Activated CD4-positive, alpha-beta T cell treated with anti-CD3 and anti-CD28 coated beads for 1 hour (primary cell): ENCODE measurements at regions not wholly inside any gene's neighbourhood (a gene's known extent, or its start where the extent isn't known, plus 50 kb on each side); places are given as distances from the start of the nearest gene placed in this dataset.
"Not testable (repeated sequence)": the region's sequence is repeated elsewhere in the genome, so short reads cannot be mapped to it uniquely, and the experiment has no call there.

Experiments used
- DNase-seq: peaks from one replicate; pipeline ENCODE4 v3.0.0-alpha.2; 2020

DNA sequence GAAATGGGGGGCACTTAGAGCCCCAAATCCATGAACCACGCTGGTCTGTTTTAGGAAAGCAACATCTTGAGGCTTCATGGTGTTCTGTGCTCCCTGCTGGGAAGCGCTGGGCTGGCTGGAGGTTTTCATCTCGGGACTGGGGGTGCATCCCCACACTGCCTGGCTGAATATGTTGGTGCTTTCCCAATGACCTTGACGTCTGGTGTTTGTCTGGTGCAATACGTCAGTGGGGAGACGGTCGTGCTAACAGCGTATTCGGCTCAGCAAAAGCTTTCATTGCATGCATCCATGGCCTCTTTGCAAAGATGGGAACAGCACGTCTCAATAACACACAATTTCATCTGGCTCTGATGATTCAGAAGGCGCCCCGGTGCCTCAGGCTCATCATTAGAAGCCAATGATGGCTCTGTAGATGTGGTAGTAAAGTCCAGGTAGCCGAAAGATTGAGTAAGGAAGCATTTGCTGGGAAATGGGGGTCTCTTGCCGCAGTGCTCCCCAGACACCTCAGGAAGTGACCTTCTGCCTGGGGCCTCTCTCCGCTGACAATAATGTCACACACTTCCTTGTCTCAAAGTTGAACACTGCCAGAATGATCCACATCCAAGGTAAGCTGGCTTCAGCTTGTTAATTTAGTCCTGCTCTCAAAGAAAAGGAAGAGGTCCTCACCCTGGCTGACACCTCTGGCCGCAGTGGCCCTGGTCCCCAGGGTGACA, 97.7 kb downstream of the ING1 start:
- no peak for DNase-seq

DNA sequence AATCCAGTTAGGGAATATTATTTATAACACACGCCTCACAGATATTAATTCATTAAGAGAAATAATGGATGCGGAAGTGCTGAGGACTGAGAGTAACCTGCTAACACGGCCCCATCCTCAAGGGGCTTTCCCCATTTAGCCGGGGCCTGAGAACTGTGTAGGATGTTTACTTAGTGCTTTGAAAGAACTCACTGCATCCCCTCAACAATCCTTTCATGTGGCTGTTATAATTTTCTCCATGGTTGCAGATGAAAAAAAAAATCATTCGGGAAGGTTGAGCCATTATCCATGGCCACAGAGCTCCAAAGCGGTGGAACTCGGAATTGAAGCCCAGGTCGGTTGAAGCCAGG, 98.2 kb downstream of the ING1 start:
- no peak for DNase-seq

DNA sequence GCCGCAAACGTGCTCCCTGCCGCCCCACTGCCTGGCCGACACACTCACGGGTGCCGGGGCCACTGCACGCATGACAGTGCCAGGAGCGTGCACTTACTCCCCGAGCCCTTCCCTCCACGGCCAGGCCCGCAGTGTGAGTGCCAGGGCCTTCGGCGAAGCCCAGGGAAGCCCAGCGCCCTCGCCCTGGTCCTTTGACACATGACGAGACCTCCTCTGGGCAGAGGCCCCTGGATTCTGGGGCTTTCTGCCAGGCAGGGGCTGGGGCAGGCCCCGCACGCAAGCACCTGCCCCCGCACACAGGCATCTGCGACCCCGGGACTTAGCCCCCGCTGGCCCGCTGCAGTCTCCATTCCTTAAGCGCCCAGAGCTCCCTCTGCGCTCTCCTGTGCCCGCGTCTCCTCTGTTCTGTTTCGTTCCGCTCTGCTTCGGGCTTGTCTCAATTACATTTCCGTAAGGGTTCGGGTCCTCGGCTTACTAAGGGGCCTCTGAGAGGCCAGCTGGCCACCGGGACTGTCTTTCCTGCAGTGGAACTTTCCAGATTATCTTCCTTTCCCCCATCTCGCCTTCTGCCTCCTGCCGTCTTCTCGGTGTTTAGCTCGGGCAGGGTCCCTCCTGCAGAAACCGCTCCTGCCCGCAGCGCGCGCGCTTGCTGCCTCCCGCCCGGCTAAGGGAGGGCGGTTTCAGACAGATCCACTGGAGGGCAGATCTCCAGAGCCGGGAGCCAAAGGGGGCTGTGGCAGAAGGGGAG, 98.8 kb downstream of the ING1 start:
- DNase-seq: no peak

DNA sequence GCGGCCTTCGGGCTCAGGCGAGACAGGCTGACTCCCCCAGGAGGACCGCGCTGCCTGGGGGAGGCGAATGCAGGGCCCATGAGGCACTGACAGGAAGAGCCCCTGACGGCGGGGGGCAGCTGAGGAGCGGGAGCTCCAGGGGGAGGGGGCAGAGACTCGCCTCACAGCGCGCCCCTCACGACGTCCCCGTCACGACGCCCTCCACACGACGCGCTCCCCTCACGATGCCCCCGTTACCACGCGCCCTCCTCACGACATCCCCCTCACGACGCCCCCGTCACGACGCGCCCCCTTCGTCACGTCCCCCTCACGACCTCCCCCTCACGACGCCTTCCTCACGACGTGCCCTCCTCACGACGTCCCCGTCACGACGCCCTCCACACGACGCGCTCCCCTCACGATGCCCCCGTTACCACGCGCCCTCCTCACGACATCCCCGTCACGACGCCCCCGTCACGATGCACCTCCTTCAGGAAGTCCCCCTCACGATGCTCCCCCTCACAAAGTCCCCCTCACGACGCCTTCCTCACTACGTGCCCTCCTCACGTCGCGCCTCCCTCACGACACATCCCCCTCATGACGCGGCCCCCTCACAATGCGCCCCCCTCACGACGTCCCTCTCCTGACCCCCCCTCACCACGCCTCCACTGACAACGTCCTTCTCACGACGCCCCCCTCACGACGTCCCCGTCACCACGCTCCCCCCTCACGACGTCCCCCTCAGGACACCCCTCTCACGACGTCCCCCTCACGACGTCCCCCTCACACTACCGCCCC, 99.6 kb downstream of the ING1 start:
- no peak for DNase-seq

DNA sequence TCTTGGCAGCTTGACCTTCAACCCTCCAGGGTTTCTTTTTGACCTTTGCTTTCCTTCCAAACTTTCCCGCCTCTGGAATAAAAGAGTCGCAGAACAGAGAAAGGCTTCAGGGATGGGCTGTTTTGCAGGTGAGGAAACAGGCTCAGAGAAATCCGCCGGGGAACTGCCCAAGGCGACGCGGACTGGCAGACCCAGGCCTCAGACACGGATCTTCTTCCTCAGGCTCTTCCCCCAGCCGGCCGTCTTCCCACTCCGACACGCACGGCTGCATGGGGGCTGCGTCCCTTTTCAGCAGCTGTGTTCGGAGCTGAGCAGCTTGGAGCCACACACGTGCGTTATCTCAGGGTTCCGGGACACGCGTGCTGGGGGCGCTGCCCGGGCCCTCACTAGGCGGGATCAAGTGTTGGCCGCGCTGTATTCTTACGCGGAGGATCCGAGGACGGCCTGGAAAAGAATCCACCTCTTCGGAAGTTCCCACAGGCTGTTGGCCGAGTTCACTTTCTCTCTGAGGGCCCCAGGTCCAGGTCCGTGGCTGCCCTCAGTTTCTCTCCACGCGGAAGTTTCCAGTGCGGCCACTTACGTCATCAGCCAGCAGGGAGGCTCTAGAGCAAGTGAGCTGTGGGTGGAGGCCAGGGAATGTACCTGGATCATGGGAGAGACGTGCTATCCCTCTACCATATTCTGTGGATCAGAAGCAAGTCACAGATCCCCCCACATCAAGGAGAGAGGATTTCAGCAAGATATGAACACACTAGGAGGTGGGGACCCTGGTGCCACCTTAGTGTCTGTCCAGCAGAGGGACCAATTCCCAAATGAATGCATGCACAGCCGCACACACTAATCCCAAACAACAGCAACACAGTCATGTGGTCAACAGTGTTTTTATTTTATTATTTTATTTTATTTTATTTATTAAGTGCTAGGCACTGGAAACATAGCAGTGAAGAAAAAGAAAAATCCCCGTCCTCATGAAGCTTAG, 100.4 kb downstream of the ING1 start:
- DNase-seq: no peak

DNA sequence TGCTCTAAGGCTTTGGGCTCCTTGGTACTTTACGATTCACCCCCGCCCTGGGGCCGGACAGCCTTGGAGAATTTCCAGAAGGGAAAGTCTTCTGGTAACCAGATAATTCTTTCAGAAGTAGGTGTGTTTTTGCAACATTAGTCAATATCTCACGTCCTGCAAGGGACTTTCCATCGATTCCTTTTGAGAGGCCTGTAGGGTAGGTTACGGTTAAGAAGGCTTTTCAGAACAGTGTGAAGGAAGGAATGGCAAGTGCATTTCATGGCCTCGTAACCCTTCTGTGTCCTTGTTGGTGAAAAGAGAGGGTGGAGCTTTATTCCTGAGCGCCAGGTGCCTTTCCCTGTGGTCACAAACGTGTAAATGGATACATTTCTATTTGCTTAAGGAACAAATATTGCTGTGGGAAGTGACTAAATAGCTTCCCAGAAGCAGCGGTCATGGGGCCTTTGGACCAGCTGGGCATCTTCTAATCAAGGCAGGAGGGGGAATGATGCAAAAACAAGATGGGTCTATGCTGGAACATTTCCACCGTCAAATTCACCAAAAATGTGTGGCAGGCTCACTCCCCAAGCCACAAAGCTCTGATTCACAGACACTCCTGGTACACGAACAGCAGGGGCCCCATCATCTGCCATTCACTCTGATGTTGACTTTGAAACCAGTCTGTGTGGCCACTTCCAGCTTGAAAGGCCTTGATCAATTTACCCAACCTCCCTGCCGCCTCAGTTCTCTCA, 99.2 kb downstream of the ANKRD10 start:
- DNase-seq: no peak

DNA sequence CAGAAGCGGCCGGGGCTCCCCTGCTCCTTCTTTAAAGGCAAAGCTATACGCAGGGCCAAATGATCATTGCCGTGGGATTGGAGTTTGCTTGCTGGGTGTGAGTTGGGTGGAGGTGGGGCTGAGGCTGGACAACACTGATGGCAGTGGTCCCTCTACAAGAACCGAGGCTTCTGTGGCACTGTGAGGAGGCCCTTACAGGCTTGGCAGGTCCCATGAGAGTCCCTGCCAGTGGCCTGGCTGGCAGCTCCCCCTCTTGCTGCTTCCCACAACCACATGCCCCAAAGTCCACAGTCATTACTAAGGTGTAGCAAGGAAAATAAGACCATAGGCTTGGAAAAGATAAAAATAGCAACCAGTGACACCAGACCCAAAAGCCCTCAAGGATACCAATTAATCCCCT, 98.4 kb downstream of the ANKRD10 start:
- DNase-seq: no peak

DNA sequence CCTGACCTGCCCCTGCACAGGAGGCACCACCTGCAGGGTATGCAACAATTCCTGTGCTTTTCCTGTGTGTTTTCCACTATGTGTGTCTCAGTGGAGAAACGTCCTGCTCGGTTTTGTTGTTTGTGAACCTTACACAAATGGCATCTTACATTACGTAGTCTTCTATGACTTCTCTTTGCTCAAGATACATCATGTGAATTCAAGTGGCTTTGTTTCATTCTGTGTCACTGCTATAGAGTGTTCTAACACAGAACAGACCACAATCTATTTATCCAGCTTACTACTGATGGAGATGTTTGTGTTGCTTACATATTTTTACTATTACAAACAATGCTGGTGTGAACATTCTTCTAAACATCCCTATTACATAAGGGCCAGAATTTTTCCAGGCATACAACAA, 97.7 kb downstream of the ANKRD10 start:
- no peak for DNase-seq

DNA sequence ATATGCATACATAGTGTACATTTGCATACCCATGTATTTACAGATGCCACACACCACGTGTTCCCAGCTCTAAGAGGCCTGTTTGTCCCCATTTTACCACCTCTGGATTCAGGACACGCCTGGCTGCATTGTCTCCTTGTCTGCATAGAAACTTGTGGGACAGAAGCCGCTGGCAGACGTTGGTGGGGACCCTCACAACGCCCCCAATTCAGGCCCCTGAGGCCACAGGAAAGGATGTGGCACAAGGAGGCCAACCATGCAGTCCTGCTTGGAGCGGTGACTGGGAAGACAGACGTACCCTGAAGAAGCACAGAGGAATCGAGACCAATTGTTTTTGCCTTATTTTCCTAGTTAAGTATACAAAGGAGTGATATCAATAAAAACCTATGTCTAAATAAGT, 96.1 kb downstream of the ANKRD10 start:
- no peak for DNase-seq

DNA sequence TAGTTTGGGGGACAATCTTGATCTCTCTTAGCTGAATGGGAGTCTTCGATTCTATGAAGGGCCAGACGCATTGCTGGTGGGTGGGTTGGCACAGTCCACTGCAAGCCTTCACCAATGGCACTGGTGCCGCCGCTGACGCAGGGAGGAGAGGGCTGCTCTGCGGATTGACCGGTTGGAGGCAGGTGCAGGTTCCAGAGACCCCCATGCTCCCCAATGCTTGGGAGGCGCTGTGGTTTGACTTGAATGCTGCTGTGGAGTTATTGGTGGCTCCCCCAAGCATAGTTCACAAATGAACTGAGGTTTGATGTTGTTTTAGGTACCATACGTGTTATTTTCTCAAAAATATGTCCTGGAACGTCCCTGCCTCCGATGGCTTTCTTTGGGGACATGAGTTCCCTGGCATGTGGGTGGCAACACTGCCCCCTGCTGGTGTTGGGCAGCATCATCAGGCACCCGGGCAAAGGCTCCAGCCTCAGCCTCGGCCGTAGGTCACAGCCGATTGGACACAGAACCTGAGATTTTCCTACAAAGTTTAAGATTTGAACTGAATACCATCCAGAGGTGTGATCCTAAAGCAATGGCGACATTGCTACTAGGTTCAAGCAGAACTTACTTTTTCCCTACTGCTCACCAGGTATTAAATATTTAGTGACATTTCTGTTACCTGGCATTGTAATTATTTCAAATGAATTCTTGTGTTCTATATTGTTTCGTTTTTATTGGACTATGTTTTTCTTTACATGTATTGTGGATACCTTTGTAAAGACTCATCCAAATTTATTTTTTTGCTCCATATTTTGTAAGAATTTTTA, 95.5 kb downstream of the ANKRD10 start:
- DNase-seq: peak; percentile 64

DNA sequence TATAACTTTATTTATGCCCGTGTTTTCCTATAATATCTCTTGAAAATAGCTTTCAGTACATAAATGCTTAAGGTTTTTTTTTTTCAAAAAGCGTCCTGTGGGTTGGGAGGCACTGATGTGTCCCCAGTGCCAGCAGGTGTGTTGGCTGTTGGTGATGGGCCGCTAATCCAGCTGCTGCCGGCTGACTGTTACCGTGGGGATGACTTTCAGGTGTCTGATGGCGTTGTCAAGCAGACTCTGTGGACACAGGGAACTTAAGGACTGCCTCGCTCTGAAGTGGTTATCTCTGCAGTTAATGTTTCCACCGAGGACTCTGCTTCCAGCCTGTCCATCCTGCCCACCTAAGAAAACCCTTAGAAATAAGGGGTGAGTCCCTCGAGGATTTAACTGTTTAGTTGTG, 94.5 kb downstream of the ANKRD10 start:
- no peak for DNase-seq

DNA sequence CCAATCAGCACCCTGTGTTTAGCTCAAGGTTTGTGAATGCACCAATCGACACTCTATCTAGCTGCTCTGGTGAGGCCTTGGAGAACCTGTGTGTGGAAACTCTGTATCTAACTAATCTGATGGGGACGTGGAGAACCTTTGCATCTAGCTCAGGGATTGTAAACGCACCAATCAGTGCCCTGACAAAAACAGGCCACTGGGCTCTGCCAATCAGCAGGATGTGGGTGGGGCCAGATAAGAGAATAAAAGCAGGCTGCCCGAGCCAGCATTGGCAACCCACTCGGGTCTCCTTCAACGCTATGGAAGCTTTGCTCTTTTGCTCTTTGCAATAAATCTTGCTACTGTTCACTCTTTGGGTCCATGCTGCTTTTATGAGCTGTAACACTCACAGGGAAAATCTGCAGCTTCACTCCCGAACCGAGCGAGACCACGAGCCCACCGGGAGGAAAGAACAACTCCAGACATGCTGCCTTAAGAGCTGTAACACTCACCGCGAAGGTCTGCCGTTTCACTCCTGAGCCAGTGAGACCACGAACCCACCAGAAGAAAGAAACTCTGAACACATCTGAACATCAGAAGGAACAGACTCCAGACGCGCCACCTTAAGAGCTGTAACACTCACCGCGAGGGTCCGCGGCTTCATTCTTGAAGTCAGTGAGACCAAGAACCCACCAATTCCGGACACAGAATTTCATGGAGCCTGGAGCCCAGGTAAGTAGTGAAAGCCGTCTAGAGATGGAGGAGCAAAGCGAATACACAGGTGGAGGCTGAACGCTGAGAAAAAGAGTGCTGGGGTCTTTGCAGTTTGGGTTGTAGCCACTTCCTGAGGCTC, 92.8 kb downstream of the ANKRD10 start:
- DNase-seq: not testable (repeated sequence)

DNA sequence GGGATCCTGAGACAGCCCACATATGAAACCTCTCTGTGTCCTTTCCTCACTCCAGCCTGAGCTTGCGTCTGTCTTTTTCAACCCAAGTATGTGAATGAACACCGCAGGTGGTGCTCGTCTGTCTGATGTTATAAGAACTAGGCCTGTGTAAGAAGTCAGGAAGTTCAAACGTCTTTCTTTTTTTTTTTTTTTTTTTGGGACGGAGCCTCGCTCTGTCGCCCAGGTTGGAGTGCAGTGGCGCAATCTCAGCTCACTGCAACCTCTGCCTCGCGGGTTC, 92.3 kb downstream of the ANKRD10 start:
- DNase-seq: no peak

DNA sequence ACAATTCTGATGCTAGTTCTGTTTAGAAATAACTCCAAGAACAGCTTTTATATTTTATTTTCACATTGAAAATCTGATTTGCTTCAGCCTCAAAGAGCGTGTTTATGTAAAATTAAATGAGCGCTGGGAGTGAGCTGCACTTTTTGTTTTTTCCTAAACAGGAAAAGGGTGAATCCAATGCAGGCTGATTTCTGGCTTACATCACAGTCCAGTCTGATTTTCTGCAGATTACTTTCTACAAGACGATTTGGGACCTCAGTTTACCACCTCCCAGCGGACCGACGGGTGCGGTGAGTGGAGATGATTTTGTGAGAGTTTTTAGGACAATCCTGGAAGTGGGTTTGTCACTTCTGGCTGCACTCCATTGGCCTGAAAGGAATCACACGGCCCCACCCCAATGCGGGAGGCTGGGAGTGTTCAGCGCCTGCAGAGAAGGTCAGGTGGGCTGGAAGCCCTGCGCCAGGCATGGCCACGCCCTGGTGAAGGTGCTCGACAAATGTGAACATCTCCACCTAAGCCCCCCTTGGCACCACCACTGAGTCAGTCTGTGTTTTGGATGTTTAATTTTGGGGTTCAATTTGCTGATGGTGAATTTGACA, 90.1 kb downstream of the ANKRD10 start:
- no peak for DNase-seq

DNA sequence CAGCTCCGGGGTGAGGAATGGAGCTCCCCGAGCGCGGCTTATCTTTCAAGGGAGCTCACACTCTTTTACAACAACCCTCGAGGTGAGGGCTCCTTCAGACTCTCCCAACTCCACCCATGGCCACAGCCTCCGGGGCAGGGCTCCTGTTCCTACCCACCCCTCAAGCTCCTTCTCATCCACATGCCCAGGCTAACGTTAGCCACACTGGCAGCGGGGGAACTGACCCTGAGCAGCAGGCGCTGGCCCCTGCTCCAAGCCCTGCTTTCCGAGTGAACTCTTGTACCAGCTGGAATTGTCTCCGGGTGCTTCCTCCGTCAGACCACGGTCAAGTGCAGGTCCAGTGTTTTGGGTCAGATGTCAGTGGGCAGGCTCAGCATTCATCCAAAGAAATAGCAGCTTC, 89.4 kb downstream of the ANKRD10 start:
- DNase-seq: no peak

DNA sequence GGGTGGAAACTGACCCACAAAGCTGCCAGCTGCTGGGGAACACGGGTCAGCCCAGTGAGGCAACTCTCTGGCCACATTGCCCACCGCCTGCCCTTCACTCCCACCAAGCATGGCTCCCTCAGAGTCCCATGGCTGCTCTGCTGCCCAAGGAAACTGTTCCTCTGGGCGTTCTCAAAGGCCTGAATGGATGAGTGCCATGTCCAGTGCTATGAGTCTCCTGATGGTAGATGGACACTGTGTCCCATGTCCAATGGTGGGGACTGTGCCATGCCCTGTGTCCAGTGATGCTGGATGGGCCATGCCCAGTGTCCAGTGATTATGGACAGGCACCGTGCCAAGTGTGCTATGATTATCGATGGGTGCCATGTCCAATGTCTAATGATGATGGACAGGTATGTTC, 88.8 kb downstream of the ANKRD10 start:
- no peak for DNase-seq

DNA sequence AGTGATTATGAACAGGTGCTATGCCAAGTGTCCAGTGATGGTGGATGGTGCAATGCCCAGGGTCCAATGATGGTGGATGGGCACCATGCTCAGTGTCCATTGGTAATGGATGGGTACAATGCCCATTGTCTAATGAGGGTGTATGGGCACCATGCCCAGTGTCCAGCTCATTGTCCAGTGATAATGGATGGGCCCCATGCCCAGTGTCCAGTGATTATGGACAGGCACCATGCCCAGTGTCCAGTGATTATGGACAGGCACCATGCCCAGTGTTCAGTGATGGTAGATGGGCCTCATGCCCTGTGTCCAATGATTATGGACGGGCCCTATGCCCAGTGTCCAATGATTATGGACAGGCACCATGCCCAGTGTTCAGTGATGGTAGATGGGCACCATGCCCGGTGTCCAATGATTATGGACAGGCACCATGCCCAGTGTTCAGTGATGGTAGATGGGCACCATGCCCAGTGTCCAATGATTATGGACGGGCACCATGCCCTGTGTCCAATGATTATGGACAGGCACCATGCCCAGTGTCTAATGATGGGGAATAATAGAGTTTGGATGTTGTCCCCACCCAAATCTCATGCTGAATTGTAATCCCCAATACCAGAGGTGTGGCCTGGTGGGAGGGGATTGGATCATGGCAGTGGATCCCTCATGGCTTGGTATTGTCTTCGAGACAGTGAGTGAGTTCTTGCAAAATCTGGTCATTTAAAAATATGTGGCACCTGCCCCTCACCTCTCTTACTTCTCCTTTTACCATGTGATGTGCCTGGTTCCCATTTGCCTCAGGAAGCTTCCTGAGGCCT, 87.8 kb downstream of the ANKRD10 start:
- no peak for DNase-seq
